SK-N-SH treated with all-trans-retinoic acid at 6 μM for 48 hours (cell line): ENCODE measurements at regions not wholly inside any gene's neighbourhood (a gene's known extent, or its start where the extent isn't known, plus 50 kb on each side); places are given as distances from the start of the nearest gene placed in this dataset.

Source experiments
- ATAC-seq: fragments of 200-7000 bp; cut with Tn5 transposase; 3 replicates; pipeline ENCODE4 v1.9.1; 2020; ENCODE audit warnings: mild to moderate bottlenecking, moderate library complexity
- ARNTL ChIP-seq: fragments of 450-650 bp; formaldehyde crosslinking; IDR thresholded peaks from 2 replicates; pipeline ENCODE4 v1.5.0; 2020; ENCODE audit warnings: low read depth, mild to moderate bottlenecking, moderate library complexity, borderline replicate concordance
- BACH2 ChIP-seq: fragments of 250-450 bp; sonication (Bioruptor Pico); IDR thresholded peaks from 2 replicates; pipeline ENCODE4 v1.9.0; 2021; ENCODE audit warnings: mild to moderate bottlenecking, borderline replicate concordance
- CREB5 ChIP-seq: fragments of 250-450 bp; sonication (Bioruptor Pico); IDR thresholded peaks from 2 replicates; pipeline ENCODE4 v1.5.1; 2020; ENCODE audit warnings: low read depth, mild to moderate bottlenecking, moderate library complexity
- CSDC2 ChIP-seq: fragments of 250-450 bp; sonication (Bioruptor Pico); IDR thresholded peaks from 2 replicates; pipeline ENCODE4 v1.5.0; 2020; ENCODE audit warnings: mild to moderate bottlenecking, moderate library complexity
- CSRNP3 ChIP-seq: fragments of 250-450 bp; sonication (Bioruptor Pico); IDR thresholded peaks from 2 replicates; pipeline ENCODE4 v1.5.1; 2021; ENCODE audit warnings: mild to moderate bottlenecking, moderate library complexity
- ESRRG ChIP-seq: fragments of 250-450 bp; sonication (Bioruptor Pico); IDR thresholded peaks from 2 replicates; pipeline ENCODE4 v1.6.1; 2021; ENCODE audit warnings: mild to moderate bottlenecking
- GLIS3 ChIP-seq: fragments of 250-450 bp; sonication (Bioruptor Pico); IDR thresholded peaks from 2 replicates; pipeline ENCODE4 v1.5.0; 2020; ENCODE audit warnings: mild to moderate bottlenecking, moderate library complexity
- ISL1 ChIP-seq: fragments of 250-450 bp; sonication (Bioruptor Pico); IDR thresholded peaks from 2 replicates; pipeline ENCODE4 v2.1.2; 2022; ENCODE audit warnings: mild to moderate bottlenecking, moderate library complexity
- OSR1 ChIP-seq: fragments of 250-450 bp; sonication (Bioruptor Pico); IDR thresholded peaks from 2 replicates; pipeline ENCODE4 v1.8.0; 2022; ENCODE audit warnings: moderate library complexity, mild to moderate bottlenecking, inconsistent platforms
- PATZ1 ChIP-seq: fragments of 250-450 bp; sonication (Bioruptor Pico); IDR thresholded peaks from 2 replicates; pipeline ENCODE4 v1.8.0; 2020; ENCODE audit warnings: mild to moderate bottlenecking, moderate library complexity, borderline replicate concordance
- POU6F1 ChIP-seq: fragments of 250-450 bp; sonication (Bioruptor Pico); IDR thresholded peaks from 2 replicates; pipeline ENCODE4 v1.8.0; 2021; ENCODE audit warnings: low read depth, mild to moderate bottlenecking, moderate library complexity, borderline replicate concordance
- PPARA ChIP-seq: fragments of 250-450 bp; sonication (Bioruptor Pico); IDR thresholded peaks from 2 replicates; pipeline ENCODE4 v1.5.0; 2020; ENCODE audit warnings: mild to moderate bottlenecking, borderline replicate concordance
- RARB ChIP-seq: fragments of 250-450 bp; sonication (Bioruptor Pico); IDR thresholded peaks from 2 replicates; pipeline ENCODE4 v1.8.0; 2021; ENCODE audit warnings: mild to moderate bottlenecking, moderate library complexity
- SNAI2 ChIP-seq: fragments of 250-450 bp; sonication (Bioruptor Pico); IDR thresholded peaks from 2 replicates; pipeline ENCODE4 v1.5.0; 2020; ENCODE audit warnings: mild to moderate bottlenecking, moderate library complexity
- TCF4 ChIP-seq: fragments of 250-450 bp; sonication (Bioruptor Pico); IDR thresholded peaks from 2 replicates; pipeline ENCODE4 v1.8.0; 2021; ENCODE audit warnings: mild to moderate bottlenecking, moderate library complexity, borderline replicate concordance
- TOX ChIP-seq: fragments of 250-450 bp; sonication (Bioruptor Pico); IDR thresholded peaks from 2 replicates; pipeline ENCODE4 v1.8.0; 2021; ENCODE audit warnings: mild to moderate bottlenecking, moderate library complexity, borderline replicate concordance
- ZC3H10 ChIP-seq: fragments of 250-450 bp; sonication (Bioruptor Pico); IDR thresholded peaks from 2 replicates; pipeline ENCODE4 v1.5.1; 2021; ENCODE audit warnings: mild to moderate bottlenecking, moderate library complexity
- ZFP3 ChIP-seq: fragments of 250-450 bp; sonication (Bioruptor Pico); IDR thresholded peaks from 2 replicates; pipeline ENCODE4 v1.5.0; 2020; ENCODE audit warnings: mild to moderate bottlenecking, moderate library complexity
- ZNF565 ChIP-seq: fragments of 450-650 bp; formaldehyde crosslinking; conservative IDR thresholded peaks from 2 replicates; pipeline ENCODE4 v1.5.0; 2020; ENCODE audit warnings: low read depth, mild to moderate bottlenecking, moderate library complexity
- ZNF70 ChIP-seq: fragments of 450-650 bp; formaldehyde crosslinking; IDR thresholded peaks from 2 replicates; pipeline ENCODE4 v1.5.0; 2020; ENCODE audit warnings: mild to moderate bottlenecking, moderate library complexity
- ZNF8 ChIP-seq: fragments of 450-650 bp; formaldehyde crosslinking; IDR thresholded peaks from 2 replicates; pipeline ENCODE4 v1.5.0; 2020; ENCODE audit warnings: mild to moderate bottlenecking, moderate library complexity

GRCh38 chr10:129410688-129411392 lies 56.2 kb upstream of the MGMT start:
- TF ChIP-seq ESRRG (CRISPR knock-in tag) (no peak), OSR1 (CRISPR knock-in tag) (no peak), ZC3H10 (CRISPR knock-in tag) (no peak), TCF4 (CRISPR knock-in tag) (no peak), POU6F1 (CRISPR knock-in tag) (no peak), TOX (no peak), ISL1 (CRISPR knock-in tag) (no peak), ZNF70 (CRISPR knock-in tag) (no peak), PPARA (CRISPR knock-in tag) (no peak), CREB5 (no peak), RARB (CRISPR knock-in tag) (no peak), ZNF565 (no peak), CSRNP3 (no peak), ZNF8 (CRISPR knock-in tag) (no peak)
- ATAC-seq = no peak

GRCh38 chr10:129411393-129411705 lies 55.7 kb upstream of the MGMT start:
- TF ChIP-seq ZNF70 (CRISPR knock-in tag) (no peak), ZNF8 (CRISPR knock-in tag) (no peak), SNAI2 (no peak), CREB5 (no peak), PATZ1 (CRISPR knock-in tag) (no peak), OSR1 (CRISPR knock-in tag) (no peak), BACH2 (no peak), PPARA (CRISPR knock-in tag) (no peak), GLIS3 (CRISPR knock-in tag) (no peak), ZFP3 (CRISPR knock-in tag) (no peak), ZC3H10 (CRISPR knock-in tag) (no peak), POU6F1 (CRISPR knock-in tag) (no peak)
- TF ChIP-seq, all 23 proteins: peak for 0
- ATAC-seq = no peak

DNA sequence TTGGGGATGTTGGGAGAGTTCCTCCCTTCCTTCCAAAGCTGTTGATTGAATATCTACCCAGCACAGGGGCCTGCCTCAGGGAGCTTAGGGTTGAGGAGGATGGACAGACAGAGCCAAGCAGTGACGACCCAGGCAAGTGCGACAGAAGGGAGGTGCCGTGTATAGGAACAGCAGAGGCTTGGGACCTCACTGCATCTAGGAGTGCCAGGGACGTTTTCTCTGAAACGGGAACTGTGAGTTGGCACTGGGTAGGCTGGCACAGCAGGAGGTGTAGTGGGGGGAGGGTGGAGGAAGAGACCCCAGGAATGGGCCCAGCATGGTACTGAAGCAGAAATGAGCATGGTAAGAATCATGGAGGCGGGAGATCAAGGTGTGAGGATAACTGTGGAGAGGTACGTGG lies 55.3 kb upstream of the MGMT start:
- TF ChIP-seq ARNTL (CRISPR knock-in tag) = no peak
- no peak for TF ChIP-seq GLIS3 (CRISPR knock-in tag)
- TF ChIP-seq ZFP3 (CRISPR knock-in tag) = no peak
- no peak for TF ChIP-seq CSDC2 (CRISPR knock-in tag)
- no peak for TF ChIP-seq OSR1 (CRISPR knock-in tag)
- no peak for TF ChIP-seq ZNF565
- no peak for TF ChIP-seq ESRRG (CRISPR knock-in tag)
- TF ChIP-seq, all 23 proteins: peak for 0
- no peak for ATAC-seq
